ENCODE measurements at regions not wholly inside any gene's neighbourhood (a gene's known extent, or its start where the extent isn't known, plus 50 kb on each side); places are given as distances from the start of the nearest gene placed in this dataset.

DNA sequence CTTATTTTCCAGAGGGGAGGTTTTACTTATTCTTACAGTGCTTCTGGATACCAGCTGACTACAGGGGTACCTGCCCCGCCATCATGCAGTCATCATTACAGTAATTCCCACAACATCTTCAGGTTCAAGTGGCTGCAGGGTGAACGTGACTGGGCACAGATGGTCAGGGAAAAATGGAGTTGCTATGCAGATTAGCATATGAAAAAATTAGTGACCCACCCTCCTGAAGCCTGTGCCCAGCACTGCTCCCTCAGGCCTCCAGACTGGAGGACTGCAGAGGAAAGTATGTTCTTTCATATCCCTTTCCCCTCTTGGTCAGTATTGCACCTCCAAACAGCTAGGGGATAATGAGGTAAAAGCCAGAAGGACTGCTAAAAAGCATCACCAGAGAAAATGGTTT lies 937.9 kb downstream of the TUSC7 start:
- no peak for DNase-seq
- 66 to 68% methylated on average over 2 of the region's 2 CpGs for WGBS, 2 donors

DNA sequence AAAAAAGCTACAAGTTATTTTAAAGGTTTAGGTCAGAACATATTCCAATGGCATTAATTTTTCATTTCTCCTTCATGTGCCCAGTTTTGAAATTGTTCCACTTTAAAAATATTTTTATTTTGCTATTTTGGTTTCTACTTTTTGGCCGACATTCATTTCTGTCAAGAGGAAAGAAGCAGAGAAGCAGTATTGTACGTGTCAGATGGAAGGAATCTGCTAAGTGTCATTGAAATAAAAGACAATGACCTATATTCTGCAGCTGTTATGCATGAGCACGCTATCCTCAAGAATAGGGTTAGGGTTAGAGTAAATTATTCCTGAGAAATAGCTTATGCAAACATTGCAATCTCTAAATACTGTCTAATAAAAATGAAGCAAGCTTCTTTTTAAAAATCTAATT lies 941.7 kb downstream of the TUSC7 start:
- TF ChIP-seq, protein P1, sequence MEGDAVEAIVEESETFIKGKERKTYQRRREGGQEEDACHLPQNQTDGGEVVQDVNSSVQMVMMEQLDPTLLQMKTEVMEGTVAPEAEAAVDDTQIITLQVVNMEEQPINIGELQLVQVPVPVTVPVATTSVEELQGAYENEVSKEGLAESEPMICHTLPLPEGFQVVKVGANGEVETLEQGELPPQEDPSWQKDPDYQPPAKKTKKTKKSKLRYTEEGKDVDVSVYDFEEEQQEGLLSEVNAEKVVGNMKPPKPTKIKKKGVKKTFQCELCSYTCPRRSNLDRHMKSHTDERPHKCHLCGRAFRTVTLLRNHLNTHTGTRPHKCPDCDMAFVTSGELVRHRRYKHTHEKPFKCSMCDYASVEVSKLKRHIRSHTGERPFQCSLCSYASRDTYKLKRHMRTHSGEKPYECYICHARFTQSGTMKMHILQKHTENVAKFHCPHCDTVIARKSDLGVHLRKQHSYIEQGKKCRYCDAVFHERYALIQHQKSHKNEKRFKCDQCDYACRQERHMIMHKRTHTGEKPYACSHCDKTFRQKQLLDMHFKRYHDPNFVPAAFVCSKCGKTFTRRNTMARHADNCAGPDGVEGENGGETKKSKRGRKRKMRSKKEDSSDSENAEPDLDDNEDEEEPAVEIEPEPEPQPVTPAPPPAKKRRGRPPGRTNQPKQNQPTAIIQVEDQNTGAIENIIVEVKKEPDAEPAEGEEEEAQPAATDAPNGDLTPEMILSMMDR (IDR thresholded peaks at IDR 0.05; ENCODE audit: control extremely low read depth, extremely low read depth): no peak
- Histone ChIP-seq H3K27ac (ENCODE audit: low read depth in 1 of 2, low read length in 1 of 2) (no peak overlapping the region), H3K4me3 (no peak overlapping the region), H3K9me3 (ENCODE audit: control insufficient read depth in 4 of 4, insufficient read depth in 3 of 4, low read length in 3 of 4) (peaks cover 0 to 2% (median 0%) of the 10 kb centered on the region in 4 donors), H3K27me3 (ENCODE audit: control insufficient read depth in 3 of 3, insufficient read depth in 3 of 3, low read length in 2 of 3) (no peaks in the 10 kb centered on the region), H3K9ac (ENCODE audit: insufficient read depth in 1 of 2, low read length in 2 of 2) (no peak overlapping the region), H3K4me1 (ENCODE audit: control insufficient read depth in 5 of 5, insufficient read depth in 5 of 5, low read length in 5 of 5) (peaks cover 0 to 5% (median 0%) of the 10 kb centered on the region in 5 donors), H3K36me3 (ENCODE audit: control insufficient read depth in 4 of 4, insufficient read depth in 4 of 4, low read length in 4 of 4) (no peaks in the 10 kb centered on the region)
- ATAC-seq (ENCODE audit: insufficient read depth, low FRiP score) (no peak), DNase-seq (peak in 2 of 3 donors; percentile 18 to 53)
- 51 to 71% methylated on average over 3 of the region's 3 CpGs for WGBS, 2 donors

More for the DNA sequence above, 937.9 kb downstream of the TUSC7 start:
- H3K36me3 ChIP-seq (ENCODE audit: control insufficient read depth in 4 of 4, insufficient read depth in 4 of 4, low read length in 4 of 4): no peaks in the 10 kb centered on the region
- H3K27me3 ChIP-seq (ENCODE audit: control insufficient read depth in 3 of 3, insufficient read depth in 3 of 3, low read length in 2 of 3): no peaks in the 10 kb centered on the region
- H3K9ac ChIP-seq (ENCODE audit: insufficient read depth in 1 of 2, low read length in 2 of 2): no peak overlapping the region
- H3K9me3 ChIP-seq (ENCODE audit: control insufficient read depth in 4 of 4, insufficient read depth in 3 of 4, low read length in 3 of 4): peaks cover 0 to 4% (median 0%) of the 10 kb centered on the region in 4 donors
- ATAC-seq (ENCODE audit: insufficient read depth, low FRiP score): no peak
- H3K27ac ChIP-seq (ENCODE audit: low read depth in 1 of 2, low read length in 1 of 2): no peak overlapping the region
- no peak overlapping the region for H3K4me3 ChIP-seq
- peaks cover 0 to 5% (median 0%) of the 10 kb centered on the region in 5 donors for H3K4me1 ChIP-seq (ENCODE audit: control insufficient read depth in 5 of 5, insufficient read depth in 5 of 5, low read length in 5 of 5)
- TF ChIP-seq, protein P1 (IDR thresholded peaks at IDR 0.05; ENCODE audit: control extremely low read depth, extremely low read depth): no peak

DNA sequence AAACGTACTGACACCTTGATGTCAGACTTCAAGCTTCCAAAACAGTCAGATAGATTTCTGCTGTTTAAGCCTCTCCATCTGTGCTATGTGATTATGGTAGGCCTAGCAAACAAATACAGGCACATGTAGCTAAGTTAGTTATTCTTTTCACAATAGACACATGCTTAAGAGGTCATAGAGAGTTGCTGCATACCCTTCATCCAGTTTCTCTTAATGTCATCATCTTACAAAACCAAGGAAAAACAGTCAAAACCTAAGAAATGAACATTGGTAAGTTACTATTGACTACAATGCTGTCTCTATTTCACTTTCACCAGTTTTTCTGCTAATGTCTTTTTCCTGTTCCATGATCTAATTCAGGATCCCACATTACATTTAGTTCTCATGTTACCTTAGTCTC lies 946.8 kb downstream of the TUSC7 start:
- Histone ChIP-seq H3K9ac (ENCODE audit: insufficient read depth in 1 of 2, low read length in 2 of 2) (no peak overlapping the region), H3K27me3 (ENCODE audit: control insufficient read depth in 3 of 3, insufficient read depth in 3 of 3, low read length in 2 of 3) (no peaks in the 10 kb centered on the region), H3K4me1 (ENCODE audit: control insufficient read depth in 5 of 5, insufficient read depth in 5 of 5, low read length in 5 of 5) (no peaks in the 10 kb centered on the region), H3K9me3 (ENCODE audit: control insufficient read depth in 4 of 4, insufficient read depth in 3 of 4, low read length in 3 of 4) (peaks cover 0 to 2% (median 0%) of the 10 kb centered on the region in 4 donors), H3K36me3 (ENCODE audit: control insufficient read depth in 4 of 4, insufficient read depth in 4 of 4, low read length in 4 of 4) (no peaks in the 10 kb centered on the region), H3K27ac (ENCODE audit: low read depth in 1 of 2, low read length in 1 of 2) (no peak overlapping the region), H3K4me3 (no peak overlapping the region)
- ATAC-seq (ENCODE audit: insufficient read depth, low FRiP score): no peak
- no peak for DNase-seq
- TF ChIP-seq, protein P1 (IDR thresholded peaks at IDR 0.05; ENCODE audit: control extremely low read depth, extremely low read depth): no peak
- 68 to 82% methylated on average over 1 of the region's 1 CpG for whole genome bisulfite sequencing, 2 donors

DNA sequence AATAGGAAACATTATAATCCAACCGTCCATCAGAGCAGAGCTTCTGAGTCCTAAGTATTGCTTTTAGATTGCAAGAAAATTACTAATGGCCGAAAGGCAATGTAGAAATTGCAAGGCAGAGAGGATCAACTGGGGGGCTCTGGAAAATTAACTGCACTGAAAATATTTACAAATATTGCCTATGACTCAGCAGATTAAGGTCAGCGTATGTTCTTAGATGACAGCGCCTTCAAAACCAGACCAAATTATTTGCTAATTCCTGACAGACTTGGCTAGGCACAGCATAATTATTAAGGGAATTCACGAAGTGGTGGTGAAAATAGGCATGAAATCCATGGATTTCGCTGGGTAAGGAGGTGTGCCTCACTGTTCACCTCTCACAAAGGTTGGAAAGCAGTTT lies 947.7 kb downstream of the TUSC7 start:
- TF ChIP-seq, protein P1 (IDR thresholded peaks at IDR 0.05; ENCODE audit: control extremely low read depth, extremely low read depth): no peak

More for the DNA sequence above, 947.7 kb downstream of the TUSC7 start:
- Histone ChIP-seq H3K27me3 (ENCODE audit: control insufficient read depth in 3 of 3, insufficient read depth in 3 of 3, low read length in 2 of 3) (no peaks in the 10 kb centered on the region), H3K9me3 (ENCODE audit: control insufficient read depth in 4 of 4, insufficient read depth in 3 of 4, low read length in 3 of 4) (peaks cover 0 to 2% (median 0%) of the 10 kb centered on the region in 4 donors), H3K4me1 (ENCODE audit: control insufficient read depth in 5 of 5, insufficient read depth in 5 of 5, low read length in 5 of 5) (no peaks in the 10 kb centered on the region), H3K9ac (ENCODE audit: insufficient read depth in 1 of 2, low read length in 2 of 2) (no peak overlapping the region), H3K36me3 (ENCODE audit: control insufficient read depth in 4 of 4, insufficient read depth in 4 of 4, low read length in 4 of 4) (no peaks in the 10 kb centered on the region), H3K4me3 (no peak overlapping the region), H3K27ac (ENCODE audit: low read depth in 1 of 2, low read length in 1 of 2) (no peak overlapping the region)
- 84 to 85% methylated on average over 6 of the region's 6 CpGs for WGBS, 2 donors
- ATAC-seq (ENCODE audit: insufficient read depth, low FRiP score) (no peak), DNase-seq (no peak)
